ENCODE measurements at regions not wholly inside any gene's neighbourhood (a gene's known extent, or its start where the extent isn't known, plus 50 kb on each side); places are given as distances from the start of the nearest gene placed in this dataset.

GRCh38 chr10:118459642-118460193, 117.6 kb upstream of the FAM204A start:
- Histone ChIP-seq H2BK120ac (ENCODE audit: low read depth, low read length) (no peak overlapping the region), H3K36me3 (ENCODE audit: control insufficient read depth in 1 of 2, insufficient read depth in 2 of 2, low read depth in 1 of 2, low read length in 2 of 2) (no peaks in the 10 kb centered on the region), H2AK5ac (ENCODE audit: low read length, severe bottlenecking) (no peak overlapping the region), H4K8ac (ENCODE audit: low read length) (no peak overlapping the region), H2BK5ac (ENCODE audit: low read depth, low read length, poor library complexity, severe bottlenecking) (no peak overlapping the region), H3K9ac (ENCODE audit: low read length) (peak overlapping the region; percentile 77), H3K27ac (ENCODE audit: low read length, poor library complexity, severe bottlenecking) (no peak overlapping the region), H3K4ac (ENCODE audit: low read depth in 1 of 2, low read length in 2 of 2) (no peak overlapping the region), H3K27me3 (ENCODE audit: control insufficient read depth in 1 of 2, insufficient read depth in 1 of 2, low read length in 2 of 2) (peaks cover 5 to 19% of the 10 kb centered on the region in 2 experiments), H3K18ac (ENCODE audit: low read depth in 1 of 2, low read length in 2 of 2) (no peak overlapping the region), H3K4me2 (ENCODE audit: low read length, poor library complexity, severe bottlenecking) (no peak overlapping the region), H3K14ac (ENCODE audit: low read length in 2 of 2) (no peak overlapping the region), H2BK12ac (ENCODE audit: low read length in 2 of 2) (no peak overlapping the region), H3K4me1 (ENCODE audit: control insufficient read depth, insufficient read depth, low read depth, low read length) (no peaks in the 10 kb centered on the region), H3K79me1 (replicated peaks; ENCODE audit: low read length, poor library complexity, severe bottlenecking) (no peaks in the 10 kb centered on the region), H3K4me3 (ENCODE audit: insufficient read depth in 1 of 2, low read depth in 1 of 2, low read length in 2 of 2) (peak overlapping the region in 1 of 2 experiments; percentile 47), H3K23ac (ENCODE audit: low read length in 2 of 2) (no peak overlapping the region), H2AFZ (ENCODE audit: low read depth, low read length) (no peak overlapping the region), H2BK15ac (ENCODE audit: low read depth, poor library complexity, severe bottlenecking) (no peak overlapping the region), H4K91ac (ENCODE audit: low read length) (no peak overlapping the region), H3K9me3 (ENCODE audit: control insufficient read depth, low read length) (no peaks in the 10 kb centered on the region)
- DNase-seq: peak; percentile 53
- WGBS: 0% methylated on average over 8 of the region's 10 CpGs

GRCh38 chr10:118458957-118459641, 117.0 kb upstream of the FAM204A start:
- Histone ChIP-seq H2AK5ac (ENCODE audit: low read length, severe bottlenecking) (no peak overlapping the region), H3K4me3 (ENCODE audit: insufficient read depth in 1 of 2, low read depth in 1 of 2, low read length in 2 of 2) (peak overlapping the region in 1 of 2 experiments; percentile 47), H2BK12ac (ENCODE audit: low read length in 2 of 2) (no peak overlapping the region), H3K14ac (ENCODE audit: low read length in 2 of 2) (no peak overlapping the region), H3K36me3 (ENCODE audit: control insufficient read depth in 1 of 2, insufficient read depth in 2 of 2, low read depth in 1 of 2, low read length in 2 of 2) (no peaks in the 10 kb centered on the region), H3K27ac (ENCODE audit: low read length, poor library complexity, severe bottlenecking) (no peak overlapping the region), H3K4ac (ENCODE audit: low read depth in 1 of 2, low read length in 2 of 2) (no peak overlapping the region), H3K9me3 (ENCODE audit: control insufficient read depth, low read length) (no peaks in the 10 kb centered on the region), H3K23ac (ENCODE audit: low read length in 2 of 2) (no peak overlapping the region), H3K9ac (ENCODE audit: low read length) (peak overlapping the region; percentile 77), H3K4me1 (ENCODE audit: control insufficient read depth, insufficient read depth, low read depth, low read length) (no peaks in the 10 kb centered on the region), H4K8ac (ENCODE audit: low read length) (no peak overlapping the region), H2BK5ac (ENCODE audit: low read depth, low read length, poor library complexity, severe bottlenecking) (no peak overlapping the region), H3K27me3 (ENCODE audit: control insufficient read depth in 1 of 2, insufficient read depth in 1 of 2, low read length in 2 of 2) (peaks cover 5 to 16% of the 10 kb centered on the region in 2 experiments), H3K79me1 (replicated peaks; ENCODE audit: low read length, poor library complexity, severe bottlenecking) (no peaks in the 10 kb centered on the region), H2BK120ac (ENCODE audit: low read depth, low read length) (no peak overlapping the region), H4K91ac (ENCODE audit: low read length) (no peak overlapping the region), H2AFZ (ENCODE audit: low read depth, low read length) (no peak overlapping the region), H3K4me2 (ENCODE audit: low read length, poor library complexity, severe bottlenecking) (no peak overlapping the region), H2BK15ac (ENCODE audit: low read depth, poor library complexity, severe bottlenecking) (no peak overlapping the region), H3K18ac (ENCODE audit: low read depth in 1 of 2, low read length in 2 of 2) (no peak overlapping the region)
- WGBS: 52% methylated on average over 8 of the region's 10 CpGs
- no peak for DNase-seq

GRCh38 chr10:118457824-118458428, 115.8 kb upstream of the FAM204A start:
- Histone ChIP-seq H3K36me3 (ENCODE audit: control insufficient read depth in 1 of 2, insufficient read depth in 2 of 2, low read depth in 1 of 2, low read length in 2 of 2) (no peaks in the 10 kb centered on the region), H3K4me1 (ENCODE audit: control insufficient read depth, insufficient read depth, low read depth, low read length) (no peaks in the 10 kb centered on the region), H2BK5ac (ENCODE audit: low read depth, low read length, poor library complexity, severe bottlenecking) (no peak overlapping the region)

GRCh38 chr10:118455181-118455695, 113.1 kb upstream of the FAM204A start:
- no peak overlapping the region for H3K23ac ChIP-seq (ENCODE audit: low read length in 2 of 2)
- WGBS: 76% methylated on average over 6 of the region's 6 CpGs
- H2BK15ac ChIP-seq (ENCODE audit: low read depth, poor library complexity, severe bottlenecking): no peak overlapping the region
- H2BK12ac ChIP-seq (ENCODE audit: low read length in 2 of 2): no peak overlapping the region
- H3K27me3 ChIP-seq (ENCODE audit: control insufficient read depth in 1 of 2, insufficient read depth in 1 of 2, low read length in 2 of 2): peaks cover 5 to 10% of the 10 kb centered on the region in 2 experiments
- no peak overlapping the region for H4K91ac ChIP-seq (ENCODE audit: low read length)
- H3K4me1 ChIP-seq (ENCODE audit: control insufficient read depth, insufficient read depth, low read depth, low read length): no peaks in the 10 kb centered on the region
- no peak overlapping the region for H2AK5ac ChIP-seq (ENCODE audit: low read length, severe bottlenecking)
- H3K18ac ChIP-seq (ENCODE audit: low read depth in 1 of 2, low read length in 2 of 2): no peak overlapping the region
- no peaks in the 10 kb centered on the region for H3K79me1 ChIP-seq (replicated peaks; ENCODE audit: low read length, poor library complexity, severe bottlenecking)
- H2AFZ ChIP-seq (ENCODE audit: low read depth, low read length): no peak overlapping the region
- DNase-seq: no peak
- H2BK120ac ChIP-seq (ENCODE audit: low read depth, low read length): no peak overlapping the region
- no peak overlapping the region for H4K8ac ChIP-seq (ENCODE audit: low read length)
- no peak overlapping the region for H3K27ac ChIP-seq (ENCODE audit: low read length, poor library complexity, severe bottlenecking)
- no peak overlapping the region for H3K4ac ChIP-seq (ENCODE audit: low read depth in 1 of 2, low read length in 2 of 2)
- peaks cover 8% of the 10 kb centered on the region for H3K9me3 ChIP-seq (ENCODE audit: control insufficient read depth, low read length)
- no peak overlapping the region for H3K9ac ChIP-seq (ENCODE audit: low read length)
- H2BK5ac ChIP-seq (ENCODE audit: low read depth, low read length, poor library complexity, severe bottlenecking): no peak overlapping the region
- H3K4me2 ChIP-seq (ENCODE audit: low read length, poor library complexity, severe bottlenecking): no peak overlapping the region
- H3K14ac ChIP-seq (ENCODE audit: low read length in 2 of 2): no peak overlapping the region
- no peak overlapping the region for H3K4me3 ChIP-seq (ENCODE audit: insufficient read depth in 1 of 2, low read depth in 1 of 2, low read length in 2 of 2)
- H3K36me3 ChIP-seq (ENCODE audit: control insufficient read depth in 1 of 2, insufficient read depth in 2 of 2, low read depth in 1 of 2, low read length in 2 of 2): no peaks in the 10 kb centered on the region

More at GRCh38 chr10:118457824-118458428, 115.8 kb upstream of the FAM204A start:
- no peak overlapping the region for H3K18ac ChIP-seq (ENCODE audit: low read depth in 1 of 2, low read length in 2 of 2)
- H3K4me2 ChIP-seq (ENCODE audit: low read length, poor library complexity, severe bottlenecking): no peak overlapping the region
- no peaks in the 10 kb centered on the region for H3K79me1 ChIP-seq (replicated peaks; ENCODE audit: low read length, poor library complexity, severe bottlenecking)
- H3K27me3 ChIP-seq (ENCODE audit: control insufficient read depth in 1 of 2, insufficient read depth in 1 of 2, low read length in 2 of 2): peaks cover 5% of the 10 kb centered on the region in 2 experiments
- DNase-seq: no peak
- H2BK12ac ChIP-seq (ENCODE audit: low read length in 2 of 2): no peak overlapping the region
- H2AFZ ChIP-seq (ENCODE audit: low read depth, low read length): no peak overlapping the region
- H3K9ac ChIP-seq (ENCODE audit: low read length): no peak overlapping the region
- peaks cover 1% of the 10 kb centered on the region for H3K9me3 ChIP-seq (ENCODE audit: control insufficient read depth, low read length)
- H3K27ac ChIP-seq (ENCODE audit: low read length, poor library complexity, severe bottlenecking): no peak overlapping the region
- no peak overlapping the region for H3K23ac ChIP-seq (ENCODE audit: low read length in 2 of 2)
- no peak overlapping the region for H3K14ac ChIP-seq (ENCODE audit: low read length in 2 of 2)
- H2BK15ac ChIP-seq (ENCODE audit: low read depth, poor library complexity, severe bottlenecking): no peak overlapping the region
- H2BK120ac ChIP-seq (ENCODE audit: low read depth, low read length): no peak overlapping the region
- H2AK5ac ChIP-seq (ENCODE audit: low read length, severe bottlenecking): no peak overlapping the region
- no peak overlapping the region for H4K91ac ChIP-seq (ENCODE audit: low read length)
- no peak overlapping the region for H4K8ac ChIP-seq (ENCODE audit: low read length)
- no peak overlapping the region for H3K4me3 ChIP-seq (ENCODE audit: insufficient read depth in 1 of 2, low read depth in 1 of 2, low read length in 2 of 2)
- no peak overlapping the region for H3K4ac ChIP-seq (ENCODE audit: low read depth in 1 of 2, low read length in 2 of 2)
